ENCODE measurements at regions not wholly inside any gene's neighbourhood (a gene's known extent, or its start where the extent isn't known, plus 50 kb on each side); places are given as distances from the start of the nearest gene placed in this dataset.
"Not testable (repeated sequence)": the region's sequence is repeated elsewhere in the genome, so short reads cannot be mapped to it uniquely, and the experiment has no call there.

DNA sequence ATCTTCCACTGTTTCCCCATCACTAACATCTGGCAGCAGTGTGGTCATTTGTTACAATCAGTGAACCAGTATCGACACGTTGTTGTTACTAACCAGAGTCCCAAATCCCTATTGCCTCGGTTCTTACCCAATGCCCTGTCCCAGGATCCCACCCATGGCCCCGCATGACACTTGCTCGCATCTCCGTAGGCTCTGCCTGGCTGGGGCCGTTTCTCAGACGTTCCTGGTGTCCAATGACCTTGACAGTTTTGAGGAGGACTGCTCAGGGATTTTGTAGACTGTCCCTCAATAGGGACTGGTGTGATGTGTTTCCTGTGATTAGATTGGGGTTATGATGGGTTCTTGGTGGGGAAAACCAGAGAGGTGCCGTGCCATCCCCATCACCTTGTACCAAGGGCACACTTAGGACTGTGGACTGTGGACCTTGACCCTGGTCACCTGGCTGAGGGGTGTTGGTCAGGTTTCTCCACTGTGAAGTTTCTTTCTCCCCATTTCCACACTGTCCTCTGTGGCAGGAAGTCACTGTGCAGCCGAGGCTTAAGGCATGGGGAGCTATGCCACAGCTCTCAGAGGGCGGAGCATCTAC, 108.4 kb downstream of the ADRA2C start:
- peaks cover 13% of the 10 kb centered on the region for H3K4me1 Mint-ChIP-seq (ENCODE audit: low read depth)
- peaks cover 4% of the 10 kb centered on the region for H3K36me3 Mint-ChIP-seq (ENCODE audit: low read depth)
- H3K27ac Mint-ChIP-seq, result no peak overlapping the region
- peaks cover 63% of the 10 kb centered on the region for H3K27me3 Mint-ChIP-seq
- H3K4me3 Mint-ChIP-seq, result no peak overlapping the region
- H3K9me3 Mint-ChIP-seq, result peaks cover 4% of the 10 kb centered on the region

DNA sequence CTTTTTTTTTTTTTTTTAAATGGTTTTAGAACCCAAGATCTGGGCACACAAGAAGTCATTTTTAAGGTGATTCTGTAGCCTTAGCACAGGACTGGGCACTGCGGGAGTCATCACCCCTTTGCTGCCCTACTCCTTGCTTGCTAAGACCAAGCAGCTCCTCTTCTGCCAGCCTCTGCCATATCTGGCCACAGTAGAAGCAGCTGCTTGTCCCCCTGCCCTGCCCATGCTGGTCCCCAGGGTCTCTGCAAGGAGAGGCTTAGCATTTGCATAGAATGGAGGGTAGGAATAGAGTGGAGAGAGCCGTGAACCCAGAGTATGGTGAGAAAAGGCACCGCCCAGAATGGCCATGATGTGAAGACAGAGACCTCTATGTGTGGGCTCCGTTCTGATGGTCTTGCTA, 109.3 kb downstream of the ADRA2C start:
- Mint-ChIP-seq H3K36me3 (ENCODE audit: low read depth) (peaks cover 4% of the 10 kb centered on the region), H3K27ac (no peak overlapping the region), H3K4me3 (no peak overlapping the region), H3K27me3 (peaks cover 62% of the 10 kb centered on the region), H3K4me1 (ENCODE audit: low read depth) (peaks cover 18% of the 10 kb centered on the region), H3K9me3 (peaks cover 4% of the 10 kb centered on the region)

DNA sequence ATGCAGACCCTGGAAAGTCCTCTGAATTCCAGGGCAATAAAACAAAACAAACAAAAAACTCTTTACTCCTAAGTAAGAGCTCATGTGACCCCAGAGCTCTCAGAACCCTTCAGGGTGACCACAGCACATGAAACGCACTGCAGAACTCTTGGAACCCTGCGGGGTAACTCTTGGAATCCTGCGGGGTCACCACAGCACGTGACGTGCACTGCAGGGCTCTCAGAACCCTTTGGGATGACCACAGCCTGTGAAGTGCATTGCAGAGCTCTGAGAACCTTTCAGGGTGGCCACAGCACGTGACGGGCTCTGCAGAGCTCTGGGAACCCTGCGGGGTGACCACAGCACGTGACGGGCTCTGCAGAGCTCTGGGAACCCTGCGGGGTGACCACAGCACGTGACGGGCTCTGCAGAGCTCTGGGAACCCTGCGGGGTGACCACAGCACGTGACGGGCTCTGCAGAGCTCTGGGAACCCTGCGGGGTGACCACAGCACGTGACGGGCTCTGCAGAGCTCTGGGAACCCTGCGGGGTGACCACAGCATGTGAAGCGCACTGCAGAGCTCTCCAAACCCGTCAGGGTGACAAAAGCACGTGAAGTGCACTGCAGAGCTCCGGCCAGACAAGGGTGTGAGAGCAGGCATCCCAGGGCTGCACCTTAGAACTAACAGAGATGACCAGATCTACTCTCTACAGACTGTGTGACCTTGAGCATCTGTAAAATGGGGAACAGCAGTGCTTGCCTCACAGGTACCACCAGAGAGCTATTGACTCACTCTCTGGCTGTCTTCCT, 110.1 kb downstream of the ADRA2C start:
- Mint-ChIP-seq H3K27me3 (peaks cover 54% of the 10 kb centered on the region), H3K4me1 (ENCODE audit: low read depth) (peaks cover 12% of the 10 kb centered on the region)
- H3K27ac Mint-ChIP-seq; H3K4me3 Mint-ChIP-seq; H3K36me3 Mint-ChIP-seq (ENCODE audit: low read depth); H3K9me3 Mint-ChIP-seq: not testable (repeated sequence)

DNA sequence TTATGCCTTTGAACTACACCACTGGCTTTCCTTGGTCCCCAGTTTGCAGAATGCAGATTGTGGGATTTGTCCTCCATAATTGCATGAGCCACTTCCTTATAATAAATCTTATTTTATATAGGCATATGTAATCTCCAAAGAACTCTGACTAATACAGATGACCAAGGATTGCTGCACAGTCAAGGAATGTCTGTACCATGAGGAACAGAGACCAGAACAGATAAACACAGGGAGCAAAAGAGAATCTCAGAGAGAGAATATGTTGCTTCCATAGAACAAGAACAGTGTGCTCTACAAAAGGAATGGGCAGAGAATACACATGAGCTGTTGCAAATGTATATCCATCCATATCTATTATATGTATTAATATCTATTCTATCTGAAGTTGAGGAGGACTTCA, 111.1 kb downstream of the ADRA2C start:
- peaks cover 4% of the 10 kb centered on the region for H3K9me3 Mint-ChIP-seq
- no peak overlapping the region for H3K27ac Mint-ChIP-seq
- H3K4me3 Mint-ChIP-seq, result no peak overlapping the region
- peaks cover 4% of the 10 kb centered on the region for H3K36me3 Mint-ChIP-seq (ENCODE audit: low read depth)
- H3K4me1 Mint-ChIP-seq (ENCODE audit: low read depth), result peaks cover 11% of the 10 kb centered on the region
- peaks cover 50% of the 10 kb centered on the region for H3K27me3 Mint-ChIP-seq

DNA sequence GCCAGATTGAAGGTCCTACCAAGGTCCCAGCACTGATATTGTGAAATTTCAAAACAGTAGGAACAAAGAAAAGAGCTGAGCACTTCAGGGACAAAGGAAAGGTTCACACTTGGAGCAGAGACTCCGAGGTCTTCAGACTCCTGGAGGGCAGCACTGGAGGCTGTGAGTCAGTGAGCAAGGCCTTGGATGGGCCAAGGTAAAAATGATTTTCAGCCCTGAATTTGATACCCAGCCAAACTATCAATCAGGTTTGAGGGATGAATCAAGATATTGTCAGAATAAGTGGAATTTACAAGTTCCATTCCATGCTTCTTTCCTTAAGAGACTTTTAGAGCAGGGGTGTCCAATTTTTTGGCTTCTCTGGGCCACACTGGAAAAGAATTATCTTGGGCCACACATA, 111.7 kb downstream of the ADRA2C start:
- Mint-ChIP-seq H3K27ac (no peak overlapping the region), H3K27me3 (peaks cover 47% of the 10 kb centered on the region), H3K4me1 (ENCODE audit: low read depth) (peaks cover 11% of the 10 kb centered on the region), H3K36me3 (ENCODE audit: low read depth) (peaks cover 4% of the 10 kb centered on the region), H3K4me3 (no peak overlapping the region), H3K9me3 (peaks cover 4% of the 10 kb centered on the region)

DNA sequence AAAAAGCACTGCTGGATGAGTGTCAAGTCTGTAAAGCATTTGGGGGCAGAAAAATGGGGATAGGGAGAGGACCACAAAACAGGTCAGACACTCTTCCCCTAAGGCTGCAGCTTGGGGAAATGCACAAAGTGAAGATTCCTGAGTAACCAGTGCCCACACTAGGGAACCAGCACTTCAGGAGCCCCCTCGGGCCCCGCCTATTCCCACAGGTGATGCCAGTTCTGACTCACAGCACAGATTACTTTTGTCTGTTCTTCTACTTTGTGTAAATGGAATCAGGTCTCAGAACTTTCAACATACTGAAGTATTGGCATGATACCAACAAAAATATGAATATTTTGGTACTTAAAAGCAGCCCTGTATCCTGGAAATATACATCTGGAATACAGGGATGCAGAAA, 112.5 kb downstream of the ADRA2C start:
- peaks cover 4% of the 10 kb centered on the region for H3K9me3 Mint-ChIP-seq
- H3K27me3 Mint-ChIP-seq, result peaks cover 43% of the 10 kb centered on the region
- H3K27ac Mint-ChIP-seq, result no peak overlapping the region
- H3K4me3 Mint-ChIP-seq, result no peak overlapping the region
- H3K4me1 Mint-ChIP-seq (ENCODE audit: low read depth), result peaks cover 11% of the 10 kb centered on the region
- peaks cover 4% of the 10 kb centered on the region for H3K36me3 Mint-ChIP-seq (ENCODE audit: low read depth)

DNA sequence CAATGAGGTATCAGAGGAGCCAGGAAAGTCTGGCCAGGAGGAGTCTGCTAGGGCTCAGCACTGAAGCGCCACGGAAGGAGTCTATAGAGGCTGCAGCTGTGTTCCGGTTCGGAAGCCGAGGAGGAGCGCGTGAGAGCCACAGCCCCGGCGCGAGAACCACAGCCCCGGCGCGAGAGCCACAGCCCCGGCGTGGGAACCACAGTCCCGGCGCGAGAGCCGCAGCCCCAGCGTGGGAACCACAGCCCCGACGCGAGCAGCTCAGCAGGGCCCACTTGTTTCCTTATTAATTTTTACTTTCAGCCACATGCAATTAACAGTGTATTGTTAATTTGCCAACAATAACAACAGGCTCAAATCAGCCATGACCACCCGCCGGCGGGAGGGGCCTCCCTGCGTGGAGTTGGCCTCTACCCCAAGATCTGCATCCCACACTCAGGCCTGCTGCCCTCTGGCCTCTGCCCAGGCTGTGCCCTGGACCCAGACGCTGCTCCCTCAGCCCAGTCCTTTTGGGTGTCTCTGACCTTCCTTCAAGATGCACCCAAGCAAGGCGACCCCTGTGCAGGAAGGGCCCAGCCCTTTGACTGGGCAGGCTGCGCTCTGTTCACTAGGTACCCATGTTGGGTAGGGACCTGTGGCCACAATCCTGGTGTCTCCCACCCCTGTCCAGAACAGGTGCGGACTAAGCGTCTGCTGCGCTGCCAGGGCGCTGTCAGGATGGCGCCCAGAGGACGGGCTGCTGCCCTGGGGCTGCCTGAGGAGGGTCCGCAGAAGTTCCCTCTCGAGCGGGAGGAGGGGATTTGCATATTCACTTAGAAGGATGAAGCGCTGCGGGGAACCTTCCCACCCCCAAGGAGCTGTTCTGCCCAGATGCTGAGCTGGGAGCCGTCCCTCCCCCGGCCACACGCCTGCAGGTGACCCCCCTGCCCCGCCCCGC, 113.8 kb downstream of the ADRA2C start:
- no peak overlapping the region for H3K4me3 Mint-ChIP-seq
- H3K27ac Mint-ChIP-seq, result no peak overlapping the region
- H3K9me3 Mint-ChIP-seq, result peaks cover 4% of the 10 kb centered on the region
- peaks cover 37% of the 10 kb centered on the region for H3K27me3 Mint-ChIP-seq
- H3K36me3 Mint-ChIP-seq (ENCODE audit: low read depth), result peaks cover 4% of the 10 kb centered on the region
- peaks cover 11% of the 10 kb centered on the region for H3K4me1 Mint-ChIP-seq (ENCODE audit: low read depth)

DNA sequence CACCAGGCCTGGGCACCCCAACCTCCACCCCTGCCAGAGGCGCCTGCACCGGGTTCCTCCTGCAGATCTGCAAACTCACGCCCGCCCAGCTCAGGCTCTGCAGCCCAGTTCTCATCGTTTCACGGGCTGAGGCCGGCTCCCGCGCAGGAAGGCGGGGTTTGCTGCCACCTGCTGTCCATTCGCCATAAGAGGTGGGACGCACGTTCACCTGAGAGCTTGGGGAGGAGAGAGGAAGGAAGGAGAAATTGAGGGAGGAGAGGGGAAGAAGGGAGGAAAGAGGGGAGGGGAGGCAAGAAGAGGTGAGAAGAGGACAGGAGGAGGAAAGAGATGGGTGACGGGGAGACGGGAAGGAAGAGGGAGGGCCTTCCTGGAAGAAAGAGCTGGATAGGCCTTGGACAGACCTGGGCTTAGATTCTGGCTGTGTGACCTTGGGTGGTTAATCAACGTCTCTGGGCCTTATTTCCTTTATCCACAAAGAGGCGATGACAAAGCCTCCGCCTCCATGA, 114.5 kb downstream of the ADRA2C start:
- H3K9me3 Mint-ChIP-seq, result peaks cover 4% of the 10 kb centered on the region
- no peak overlapping the region for H3K27ac Mint-ChIP-seq
- peaks cover 33% of the 10 kb centered on the region for H3K27me3 Mint-ChIP-seq
- H3K4me1 Mint-ChIP-seq (ENCODE audit: low read depth), result peaks cover 11% of the 10 kb centered on the region
- H3K4me3 Mint-ChIP-seq, result no peak overlapping the region
- H3K36me3 Mint-ChIP-seq (ENCODE audit: low read depth), result peaks cover 4% of the 10 kb centered on the region

DNA sequence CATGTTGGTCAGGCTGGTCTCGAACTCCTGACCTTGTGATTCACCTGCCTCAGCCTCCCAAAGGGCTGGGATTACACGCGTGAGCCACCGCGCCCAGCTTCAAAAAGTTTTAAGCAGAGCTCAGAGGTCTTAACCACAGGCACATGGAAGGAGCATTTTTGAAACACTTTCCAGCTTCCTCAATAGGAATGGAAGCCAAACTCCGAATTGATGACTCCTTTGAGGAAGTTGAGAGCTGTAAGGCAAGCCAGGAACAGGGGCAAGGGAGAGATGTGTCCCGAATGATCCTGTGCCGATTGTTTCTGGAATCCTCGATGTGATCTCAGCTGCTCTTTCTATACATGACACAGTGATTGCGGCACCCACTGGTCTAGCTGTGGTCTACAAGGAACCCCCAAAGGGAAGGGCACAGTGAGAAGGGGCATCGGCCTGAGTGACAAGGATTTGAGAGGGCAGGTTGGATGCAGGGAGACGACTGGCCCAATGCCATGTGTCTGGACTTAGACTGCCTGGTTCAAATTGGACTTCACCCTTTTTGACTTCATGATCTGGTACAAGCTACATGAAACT, 116.2 kb downstream of the ADRA2C start:
- peaks cover 32% of the 10 kb centered on the region for H3K27me3 Mint-ChIP-seq
- not testable (repeated sequence) for H3K36me3 Mint-ChIP-seq (ENCODE audit: low read depth); H3K4me3 Mint-ChIP-seq; H3K27ac Mint-ChIP-seq; H3K9me3 Mint-ChIP-seq
- H3K4me1 Mint-ChIP-seq (ENCODE audit: low read depth), result peaks cover 11% of the 10 kb centered on the region

DNA sequence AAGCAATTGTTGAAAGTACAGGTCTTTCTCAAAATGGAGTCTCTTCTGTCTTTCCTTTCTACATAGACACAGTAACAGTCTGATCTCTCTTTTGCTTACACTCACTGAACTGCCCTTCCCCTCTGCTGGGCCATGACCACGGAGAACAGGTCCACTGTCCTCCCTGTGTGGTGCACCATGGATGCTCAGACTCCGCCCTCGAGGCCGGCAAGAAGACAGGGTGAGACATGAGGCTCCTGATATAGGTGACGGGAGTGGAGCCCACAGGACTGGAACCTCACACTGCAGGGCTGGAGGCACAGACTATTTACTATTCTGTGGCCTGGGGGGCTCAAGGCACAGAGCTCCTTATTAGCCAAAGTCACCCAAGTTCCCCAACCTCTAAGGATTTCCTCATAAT, 118.1 kb downstream of the ADRA2C start:
- H3K4me1 Mint-ChIP-seq (ENCODE audit: low read depth); H3K9me3 Mint-ChIP-seq; H3K27ac Mint-ChIP-seq; H3K36me3 Mint-ChIP-seq (ENCODE audit: low read depth); H3K4me3 Mint-ChIP-seq: not testable (repeated sequence)
- peaks cover 14% of the 10 kb centered on the region for H3K27me3 Mint-ChIP-seq

DNA sequence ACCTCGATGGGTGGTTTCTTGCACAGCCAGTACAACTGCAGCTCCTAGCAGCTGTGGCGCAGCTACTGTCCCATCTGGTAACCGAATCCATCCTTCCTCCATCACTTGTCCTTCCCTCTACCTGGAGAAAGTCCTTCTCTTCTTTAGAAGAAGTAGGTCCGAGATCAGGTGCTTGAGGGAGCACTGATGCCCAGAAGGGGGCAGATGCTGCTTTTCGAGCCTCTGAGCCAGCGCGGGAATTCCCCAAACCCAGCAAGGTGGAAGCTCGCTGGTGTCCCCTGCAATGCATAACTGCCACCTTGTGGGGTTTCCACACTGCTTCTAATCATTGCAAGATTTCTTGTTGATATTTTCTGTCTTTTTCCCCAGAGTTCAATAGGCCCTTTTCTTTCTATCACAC, 127.4 kb downstream of the ADRA2C start:
- not testable (repeated sequence) for H3K9me3 Mint-ChIP-seq

DNA sequence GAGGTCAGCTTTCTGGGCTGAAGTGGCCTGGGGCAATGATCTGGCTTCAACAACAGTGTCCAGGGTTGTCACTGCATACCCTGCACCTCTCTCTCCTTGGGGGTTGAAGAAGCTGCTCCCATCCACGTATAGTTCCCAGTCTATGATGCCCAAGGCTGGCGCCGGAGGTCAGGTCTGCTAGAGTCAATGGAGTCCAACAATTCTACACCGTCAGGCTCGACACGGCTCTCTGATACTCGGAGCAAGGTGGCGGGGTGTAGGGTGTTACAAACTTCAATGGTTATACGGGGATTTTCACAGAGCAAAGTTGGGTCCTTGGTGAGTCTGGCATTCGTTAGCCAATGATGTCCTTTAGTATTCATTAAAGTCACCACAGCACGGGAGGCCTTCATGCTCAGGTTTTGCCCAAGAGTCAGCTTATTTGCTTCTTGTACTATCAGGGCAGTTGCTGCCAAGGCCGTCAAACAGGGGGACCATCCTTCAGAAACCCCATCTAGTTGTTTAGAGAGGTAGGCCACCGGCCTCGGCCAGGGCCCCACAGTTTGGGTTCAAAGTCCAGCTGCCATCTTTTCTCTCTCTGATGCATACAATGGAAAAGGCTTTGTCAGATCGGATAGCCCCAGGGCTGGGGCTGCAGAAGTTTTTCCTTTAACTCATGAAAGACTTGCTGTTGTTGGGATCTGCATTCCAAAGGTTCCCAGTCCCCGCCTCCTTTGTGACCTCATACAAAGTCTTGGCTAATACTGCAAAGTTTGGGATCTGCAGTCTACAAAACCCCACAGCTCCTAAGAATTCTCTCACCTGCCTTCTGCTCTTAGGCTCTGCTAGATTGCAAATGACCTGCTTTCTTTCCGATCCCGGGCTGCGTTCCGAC, 128.1 kb downstream of the ADRA2C start:
- not testable (repeated sequence) for H3K27me3 Mint-ChIP-seq; H3K4me1 Mint-ChIP-seq (ENCODE audit: low read depth); H3K4me3 Mint-ChIP-seq; H3K36me3 Mint-ChIP-seq (ENCODE audit: low read depth); H3K9me3 Mint-ChIP-seq; H3K27ac Mint-ChIP-seq

More for the DNA sequence above, 127.4 kb downstream of the ADRA2C start:
- H3K4me1 Mint-ChIP-seq (ENCODE audit: low read depth); H3K27me3 Mint-ChIP-seq; H3K36me3 Mint-ChIP-seq (ENCODE audit: low read depth); H3K27ac Mint-ChIP-seq; H3K4me3 Mint-ChIP-seq: not testable (repeated sequence)

DNA sequence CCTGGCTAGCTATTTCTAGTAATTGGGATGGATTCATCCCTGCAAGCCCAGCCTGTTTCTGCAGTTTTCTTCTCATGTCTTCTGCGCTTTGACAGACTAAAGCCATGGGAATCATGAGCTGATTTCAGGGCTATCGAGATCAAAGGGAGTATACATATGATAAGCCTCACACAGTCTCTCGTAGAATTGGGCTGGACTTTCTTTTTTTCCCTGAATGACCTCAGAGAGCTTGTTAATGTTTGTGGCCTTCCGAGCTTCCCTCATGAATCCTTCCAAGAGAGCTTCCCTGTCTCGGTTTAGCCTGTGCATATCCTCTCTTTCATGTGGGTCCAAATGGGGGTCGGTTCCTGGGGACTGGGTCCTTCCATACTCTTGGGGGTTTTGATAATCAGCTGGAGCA, 130.3 kb downstream of the ADRA2C start:
- no peaks in the 10 kb centered on the region for H3K9me3 Mint-ChIP-seq

More for the DNA sequence above, 130.3 kb downstream of the ADRA2C start:
- no peaks in the 10 kb centered on the region for H3K4me1 Mint-ChIP-seq (ENCODE audit: low read depth)
- H3K4me3 Mint-ChIP-seq, result no peak overlapping the region
- H3K36me3 Mint-ChIP-seq (ENCODE audit: low read depth), result no peaks in the 10 kb centered on the region
- no peak overlapping the region for H3K27ac Mint-ChIP-seq
- H3K27me3 Mint-ChIP-seq, result no peaks in the 10 kb centered on the region

Data from stimulated activated naive CD8-positive, alpha-beta T cell treated with anti-CD3 and anti-CD28 coated beads, Interleukin-15, Interleukin-2, amounts not matched to agents 100 ng/mL and 50 ng/mL, for 24 hours (primary cell).